ENCODE measurements at regions not wholly inside any gene's neighbourhood (a gene's known extent, or its start where the extent isn't known, plus 50 kb on each side); places are given as distances from the start of the nearest gene placed in this dataset.
A peak's percentile ranks its signal among the peaks of the same experiment; 100 is the strongest.

GRCh38 chr10:78333362-78334143 is 299.9 kb downstream of the RPS24 start:
- Histone ChIP-seq H4K20me1 (ENCODE audit: insufficient read depth) (no peaks in the 10 kb centered on the region), H3K4me1 (ENCODE audit: control insufficient read depth in 1 of 2, insufficient read depth in 2 of 2, low read depth in 1 of 2, low read length in 1 of 2) (peaks cover 29 to 31% of the 10 kb centered on the region in 2 experiments; a peak in 3 of 4 replicates), H3K9ac (no peak overlapping the region), H2AFZ (ENCODE audit: low read depth) (no peak overlapping the region), H3K27me3 (ENCODE audit: insufficient read depth) (no peaks in the 10 kb centered on the region), H3K9me2 (no peaks in the 10 kb centered on the region), H3F3A (replicated peaks; ENCODE audit: insufficient read depth) (peaks cover 24% of the 10 kb centered on the region), H3K4me3 (ENCODE audit: low read depth in 2 of 2, low read length in 1 of 2) (no peak overlapping the region), H3K27ac (ENCODE audit: low read depth in 2 of 2, low read length in 1 of 2) (no peak overlapping the region), H3K4me2 (no peak overlapping the region), H3K9me3 (no peaks in the 10 kb centered on the region), H3K36me3 (replicated peaks in 1 of 2; ENCODE audit: control insufficient read depth in 1 of 2, insufficient read depth in 2 of 2, low read length in 1 of 2) (no peaks in the 10 kb centered on the region), H3K79me2 (ENCODE audit: insufficient read depth) (no peaks in the 10 kb centered on the region)
- WGBS (ENCODE audit: low lambda C conversion rate), result 93% methylated on average over 9 of the region's 9 CpGs
- CTCF ChIA-PET, result interaction anchor here (1.1 kb wide), 2 partner anchors 20 to 287 kb away, joined by 3 to 4 read pairs; no protein-coding TSS in a partner anchor
- POLR2A ChIA-PET, result no interaction called here
- no peak for DNase-seq
- no peak for TF ChIP-seq FOXJ3 (CRISPR knock-in tag; IDR thresholded peaks at IDR 0.05)
- TF ChIP-seq IRF3 (IDR thresholded peaks at IDR 0.05; ENCODE audit: low read depth, low read length), result no peak
- no peak for TF ChIP-seq GABPA (IDR thresholded peaks at IDR 0.05; ENCODE audit: low read depth)
- no peak for TF ChIP-seq PBX3 (IDR thresholded peaks at IDR 0.05)
- TF ChIP-seq USF1 (IDR thresholded peaks at IDR 0.05; ENCODE audit: borderline replicate concordance, low read depth), result no peak
- TF ChIP-seq TAF1 (IDR thresholded peaks at IDR 0.05; ENCODE audit: borderline replicate concordance, low read depth, low read length), result no peak

- Histone ChIP-seq H3K9me3 (no peaks in the 10 kb centered on the region), H3K9me2 (no peaks in the 10 kb centered on the region), H3K79me2 (ENCODE audit: insufficient read depth) (no peaks in the 10 kb centered on the region), H3K9ac (no peak overlapping the region), H3K4me1 (ENCODE audit: control insufficient read depth in 1 of 2, insufficient read depth in 2 of 2, low read depth in 1 of 2, low read length in 1 of 2) (peaks cover 29 to 31% of the 10 kb centered on the region in 2 experiments; a peak in 3 of 4 replicates), H3K4me3 (ENCODE audit: low read depth in 2 of 2, low read length in 1 of 2) (no peak overlapping the region), H2AFZ (ENCODE audit: low read depth) (no peak overlapping the region), H3K27ac (ENCODE audit: low read depth in 2 of 2, low read length in 1 of 2) (peak overlapping the region; percentile 84 to 86), H3K27me3 (ENCODE audit: insufficient read depth) (no peaks in the 10 kb centered on the region), H3K4me2 (peak overlapping the region; percentile 55; the same call in 1 of the 2 replicates), H3F3A (replicated peaks; ENCODE audit: insufficient read depth) (peaks cover 24% of the 10 kb centered on the region), H4K20me1 (ENCODE audit: insufficient read depth) (no peaks in the 10 kb centered on the region), H3K36me3 (replicated peaks in 1 of 2; ENCODE audit: control insufficient read depth in 1 of 2, insufficient read depth in 2 of 2, low read length in 1 of 2) (no peaks in the 10 kb centered on the region)
- ChIA-PET CTCF (interaction anchor here (0.8 to 1.2 kb wide), 2 partner anchors 11 to 91 kb away, joined by 3 to 4 read pairs; no protein-coding TSS in a partner anchor), POLR2A (interaction anchor here (1.1 kb wide), 1 partner anchor 98 kb away, joined by 4 read pairs; no protein-coding TSS in a partner anchor)
- 83% methylated on average over 1 of the region's 1 CpG for WGBS (ENCODE audit: low lambda C conversion rate)
- DNase-seq, result no peak
- TF ChIP-seq FOXJ3 (CRISPR knock-in tag; IDR thresholded peaks at IDR 0.05) (no peak), RCOR1 (IDR thresholded peaks at IDR 0.05; ENCODE audit: low read length) (no peak), ZBTB33 (IDR thresholded peaks at IDR 0.05; ENCODE audit: borderline replicate concordance, low read depth) (no peak), FOSL2 (IDR thresholded peaks at IDR 0.05; ENCODE audit: borderline replicate concordance, low read depth) (no peak), CTCF (IDR thresholded peaks at IDR 0.05) (no peak), TAF1 (IDR thresholded peaks at IDR 0.05; ENCODE audit: borderline replicate concordance, low read depth, low read length) (no peak), TEAD4 (IDR thresholded peaks at IDR 0.05; ENCODE audit: borderline replicate concordance, insufficient read depth) (no peak)
Measured at GRCh38 chr10:78335371-78335690, 301.7 kb downstream of the RPS24 start.
